Lower leg skin (tissue), 3 donors: ENCODE measurements at regions not wholly inside any gene's neighbourhood (a gene's known extent, or its start where the extent isn't known, plus 50 kb on each side); places are given as distances from the start of the nearest gene placed in this dataset.

Source experiments
- POLR2A ChIP-seq, 2 donors: fragments of 450-650 bp; IDR thresholded peaks; one replicate each; pipeline ENCODE4 v1.6.1; 2016 to 2017; ENCODE audit warnings: antibody characterized with exemption in 2 of 2, mild to moderate bottlenecking in 1 of 2, moderate library complexity in 1 of 2
- TF ChIP-seq, protein P1 (sequence below), 3 donors: fragments of 450-650 bp; IDR thresholded peaks; one replicate each; pipeline ENCODE4 v1.5.1; 2016; ENCODE audit warnings: antibody characterized with exemption in 3 of 3, mild to moderate bottlenecking in 3 of 3, moderate library complexity in 2 of 3

DNA sequence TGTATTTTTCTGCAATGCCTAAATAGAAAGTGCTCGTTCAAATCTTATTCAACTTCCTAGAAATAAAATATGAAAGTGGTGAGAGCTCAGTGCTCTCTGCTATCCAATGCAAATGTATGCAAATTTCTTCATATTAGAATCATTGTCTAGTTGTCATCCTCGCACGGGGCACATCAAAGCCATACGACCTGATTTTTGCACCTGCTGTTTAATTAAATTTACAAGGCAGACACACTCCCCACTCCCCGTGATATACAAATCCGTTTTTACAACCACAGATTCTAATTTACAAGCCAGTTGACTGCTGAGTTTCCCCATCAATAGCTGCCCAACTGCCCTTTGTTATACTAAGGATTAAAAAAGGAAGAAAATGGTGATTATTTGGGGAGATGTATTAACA, 284.6 kb downstream of the RNF144A start:
- TF ChIP-seq, protein P1, sequence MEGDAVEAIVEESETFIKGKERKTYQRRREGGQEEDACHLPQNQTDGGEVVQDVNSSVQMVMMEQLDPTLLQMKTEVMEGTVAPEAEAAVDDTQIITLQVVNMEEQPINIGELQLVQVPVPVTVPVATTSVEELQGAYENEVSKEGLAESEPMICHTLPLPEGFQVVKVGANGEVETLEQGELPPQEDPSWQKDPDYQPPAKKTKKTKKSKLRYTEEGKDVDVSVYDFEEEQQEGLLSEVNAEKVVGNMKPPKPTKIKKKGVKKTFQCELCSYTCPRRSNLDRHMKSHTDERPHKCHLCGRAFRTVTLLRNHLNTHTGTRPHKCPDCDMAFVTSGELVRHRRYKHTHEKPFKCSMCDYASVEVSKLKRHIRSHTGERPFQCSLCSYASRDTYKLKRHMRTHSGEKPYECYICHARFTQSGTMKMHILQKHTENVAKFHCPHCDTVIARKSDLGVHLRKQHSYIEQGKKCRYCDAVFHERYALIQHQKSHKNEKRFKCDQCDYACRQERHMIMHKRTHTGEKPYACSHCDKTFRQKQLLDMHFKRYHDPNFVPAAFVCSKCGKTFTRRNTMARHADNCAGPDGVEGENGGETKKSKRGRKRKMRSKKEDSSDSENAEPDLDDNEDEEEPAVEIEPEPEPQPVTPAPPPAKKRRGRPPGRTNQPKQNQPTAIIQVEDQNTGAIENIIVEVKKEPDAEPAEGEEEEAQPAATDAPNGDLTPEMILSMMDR (IDR thresholded peaks at IDR 0.05), result no peak
- TF ChIP-seq POLR2A (IDR thresholded peaks at IDR 0.05), result no peak
